Natural killer cell (primary cell): ENCODE measurements at regions not wholly inside any gene's neighbourhood (a gene's known extent, or its start where the extent isn't known, plus 50 kb on each side); places are given as distances from the start of the nearest gene placed in this dataset.

Experiments used
- ATAC-seq, 3 donors: fragments of 150-1000 bp in 2 of 3; fragments of 200-7000 bp in 1 of 3; cut with Tn5 transposase; 1 replicate in 1 of 3; 2 replicates in 2 of 3; pipeline ENCODE4 v1.10.0; 2021; ENCODE audit warnings: mild to moderate bottlenecking in 2 of 3, moderate library complexity in 2 of 3
- DNase-seq, 2 donors: peaks; one replicate each; pipeline versions ENCODE4 v3.0.0 to v3.0.0-alpha.2; 2013 to 2021; ENCODE audit warnings: mixed read lengths in 1 of 2
- H3K27ac ChIP-seq: one replicate; pipeline ENCODE4 v1.5.1; 2013; ENCODE audit warnings: mild to moderate bottlenecking, low read length
- H3K27me3 ChIP-seq: one replicate; pipeline ENCODE4 v1.6.1; 2013; ENCODE audit warnings: low read length; ENCODE audit not compliant: control insufficient read depth, insufficient read depth
- H3K36me3 ChIP-seq: one replicate; pipeline ENCODE4 v1.6.1; 2013; ENCODE audit warnings: low read length; ENCODE audit not compliant: control insufficient read depth, insufficient read depth
- H3K4me1 ChIP-seq: one replicate; pipeline ENCODE4 v1.6.1; 2013; ENCODE audit warnings: low read length; ENCODE audit not compliant: control insufficient read depth, insufficient read depth
- H3K4me3 ChIP-seq: one replicate; pipeline ENCODE4 v1.5.1; 2013; ENCODE audit warnings: low read length
- H3K9me3 ChIP-seq: one replicate; pipeline ENCODE4 v1.6.1; 2013; ENCODE audit warnings: low read length; ENCODE audit not compliant: control insufficient read depth, insufficient read depth
- H3K27ac Mint-ChIP-seq, 2 donors: one replicate each; pipeline ENCODE4 v1.8.0; 2022; ENCODE audit warnings: mild to moderate bottlenecking in 2 of 2, mixed read lengths in 2 of 2, moderate library complexity in 1 of 2
- H3K27me3 Mint-ChIP-seq, 2 donors: one replicate each; pipeline ENCODE4 v1.8.0; 2022; ENCODE audit warnings: low read depth in 2 of 2, mixed read lengths in 2 of 2
- H3K36me3 Mint-ChIP-seq: one replicate; pipeline ENCODE4 v1.8.0; 2022; ENCODE audit warnings: mixed read lengths
- H3K4me1 Mint-ChIP-seq, 2 donors: one replicate each; pipeline ENCODE4 v1.8.0; 2022; ENCODE audit warnings: mixed read lengths in 2 of 2
- H3K4me3 Mint-ChIP-seq: one replicate; pipeline ENCODE4 v1.8.0; 2022; ENCODE audit warnings: mild to moderate bottlenecking, moderate library complexity, mixed read lengths
- H3K9me3 Mint-ChIP-seq, 2 donors: one replicate each; pipeline ENCODE4 v1.8.0; 2022; ENCODE audit warnings: mixed read lengths in 2 of 2
- CTCF ChIP-seq: fragments of 200-600 bp; IDR thresholded peaks from one replicate; pipeline ENCODE4 v1.8.0; 2022; ENCODE audit warnings: antibody characterized with exemption
- WGBS: methylation state at CpG from one replicate; pipeline ENCODE4 v1.1.7; 2013; ENCODE audit warnings: missing lambda C conversion rate; ENCODE audit not compliant: insufficient coverage; 5-methylcytosine and 5-hydroxymethylcytosine counted together
- intact Hi-C: fragments of 100-400 bp; cut with micrococcal nuclease; formaldehyde crosslinking; loops from one replicate; pipeline ENCODE4 v1.14.2; 2022

GRCh38 chr14:51521764-51522163, 129.9 kb upstream of the FRMD6 start:
- Mint-ChIP-seq H3K27ac (no peak overlapping the region), H3K4me3 (no peak overlapping the region)

GRCh38 chr14:51523243-51523642, 128.5 kb upstream of the FRMD6 start:
- no peak for DNase-seq
- Mint-ChIP-seq H3K9me3 (no peaks in the 10 kb centered on the region), H3K36me3 (no peaks in the 10 kb centered on the region), H3K4me3 (no peak overlapping the region), H3K4me1 (no peaks in the 10 kb centered on the region), H3K27me3 (peaks cover 29 to 57% of the 10 kb centered on the region in 2 donors), H3K27ac (no peak overlapping the region)
- TF ChIP-seq CTCF: no peak
- Histone ChIP-seq H3K4me3 (no peak overlapping the region), H3K27me3 (peaks cover 2% of the 10 kb centered on the region), H3K4me1 (no peaks in the 10 kb centered on the region), H3K9me3 (no peaks in the 10 kb centered on the region), H3K27ac (no peak overlapping the region), H3K36me3 (no peaks in the 10 kb centered on the region)
- 83% methylated on average over 4 of the region's 4 CpGs for WGBS
- no peak for ATAC-seq
- intact Hi-C loops: no loop called here

More at GRCh38 chr14:51521764-51522163, 129.9 kb upstream of the FRMD6 start:
- no peaks in the 10 kb centered on the region for H3K4me1 Mint-ChIP-seq
- H3K27ac ChIP-seq: no peak overlapping the region
- TF ChIP-seq CTCF: no peak
- H3K4me3 ChIP-seq: no peak overlapping the region
- H3K27me3 ChIP-seq: peaks cover 2% of the 10 kb centered on the region
- H3K27me3 Mint-ChIP-seq: peaks cover 27 to 57% of the 10 kb centered on the region in 2 donors
- intact Hi-C loops: no loop called here
- no peaks in the 10 kb centered on the region for H3K36me3 ChIP-seq
- H3K4me1 ChIP-seq: no peaks in the 10 kb centered on the region
- ATAC-seq (no peak), DNase-seq (no peak)
- no peaks in the 10 kb centered on the region for H3K9me3 ChIP-seq
- no peaks in the 10 kb centered on the region for H3K36me3 Mint-ChIP-seq
- H3K9me3 Mint-ChIP-seq: no peaks in the 10 kb centered on the region

- TF ChIP-seq CTCF: no peak
- H3K9me3 Mint-ChIP-seq: no peaks in the 10 kb centered on the region
- Histone ChIP-seq H3K9me3 (no peaks in the 10 kb centered on the region), H3K27me3 (peaks cover 2% of the 10 kb centered on the region), H3K27ac (no peak overlapping the region), H3K36me3 (no peaks in the 10 kb centered on the region), H3K4me3 (no peak overlapping the region), H3K4me1 (no peaks in the 10 kb centered on the region)
- H3K4me3 Mint-ChIP-seq: no peak overlapping the region
- H3K27me3 Mint-ChIP-seq: peaks cover 28 to 59% of the 10 kb centered on the region in 2 donors
- H3K27ac Mint-ChIP-seq: no peak overlapping the region
- no peaks in the 10 kb centered on the region for H3K36me3 Mint-ChIP-seq
- H3K4me1 Mint-ChIP-seq: no peaks in the 10 kb centered on the region
- DNase-seq (no peak), ATAC-seq (no peak)
- intact Hi-C loops: no loop called here
- WGBS: 97% methylated on average over 3 of the region's 3 CpGs
These were observed 126.0 kb upstream of the FRMD6 start for GRCh38 chr14:51525739-51526138.

- no peak for TF ChIP-seq CTCF
- no peak overlapping the region for H3K4me3 Mint-ChIP-seq
- intact Hi-C loops: no loop called here
These were observed 124.6 kb upstream of the FRMD6 start for GRCh38 chr14:51527073-51527472.

More at GRCh38 chr14:51527073-51527472, 124.6 kb upstream of the FRMD6 start:
- Mint-ChIP-seq H3K9me3 (no peaks in the 10 kb centered on the region), H3K36me3 (no peaks in the 10 kb centered on the region), H3K4me1 (no peaks in the 10 kb centered on the region), H3K27me3 (peaks cover 23 to 48% of the 10 kb centered on the region in 2 donors), H3K27ac (no peak overlapping the region)
- Histone ChIP-seq H3K4me3 (no peak overlapping the region), H3K36me3 (no peaks in the 10 kb centered on the region), H3K4me1 (no peaks in the 10 kb centered on the region), H3K9me3 (no peaks in the 10 kb centered on the region), H3K27me3 (peaks cover 2% of the 10 kb centered on the region), H3K27ac (no peak overlapping the region)
- WGBS: 71% methylated on average over 1 of the region's 2 CpGs
- no peak for ATAC-seq
- no peak for DNase-seq
